ENCODE measurements at regions not wholly inside any gene's neighbourhood (a gene's known extent, or its start where the extent isn't known, plus 50 kb on each side); places are given as distances from the start of the nearest gene placed in this dataset.
"Not testable (repeated sequence)": the region's sequence is repeated elsewhere in the genome, so short reads cannot be mapped to it uniquely, and the experiment has no call there.

- no peak for DNase-seq (ENCODE audit: low spot score)
Measured at GRCh38 chr14:85883101-85883500, 353.2 kb downstream of the FLRT2 start.

- DNase-seq (ENCODE audit: low spot score), result no peak
Measured at GRCh38 chr14:85881935-85882334, 352.0 kb downstream of the FLRT2 start.

- DNase-seq (ENCODE audit: low spot score), result no peak
Measured at GRCh38 chr14:85878874-85879273, 348.9 kb downstream of the FLRT2 start.

GRCh38 chr14:85873006-85873405, 343.1 kb downstream of the FLRT2 start:
- DNase-seq (ENCODE audit: low spot score), result no peak

- no peak for DNase-seq (ENCODE audit: low spot score)
Measured at GRCh38 chr14:85867450-85867849, 337.5 kb downstream of the FLRT2 start.

- no peak for DNase-seq (ENCODE audit: low spot score)
Measured at GRCh38 chr14:85865701-85866100, 335.8 kb downstream of the FLRT2 start.

- no peak for DNase-seq (ENCODE audit: low spot score)
Measured at GRCh38 chr14:85858634-85859033, 328.7 kb downstream of the FLRT2 start.

- DNase-seq (ENCODE audit: low spot score), result no peak
Measured at GRCh38 chr14:85856430-85856829, 326.5 kb downstream of the FLRT2 start.

- DNase-seq (ENCODE audit: low spot score), result no peak
Measured at GRCh38 chr14:85853996-85854526, 324.1 kb downstream of the FLRT2 start.

GRCh38 chr14:85852906-85853305, 323.0 kb downstream of the FLRT2 start:
- DNase-seq (ENCODE audit: low spot score), result no peak

- not testable (repeated sequence) for DNase-seq (ENCODE audit: low spot score)
Measured at GRCh38 chr14:85852123-85852522, 322.2 kb downstream of the FLRT2 start.

- not testable (repeated sequence) for DNase-seq (ENCODE audit: low spot score)
Measured at GRCh38 chr14:85830549-85830948, 300.6 kb downstream of the FLRT2 start.

- not testable (repeated sequence) for DNase-seq (ENCODE audit: low spot score)
Measured at GRCh38 chr14:85829601-85830000, 299.7 kb downstream of the FLRT2 start.

GRCh38 chr14:85824526-85824925, 294.6 kb downstream of the FLRT2 start:
- DNase-seq (ENCODE audit: low spot score), result no peak

- DNase-seq (ENCODE audit: low spot score), result no peak
Measured at GRCh38 chr14:85822236-85822635, 292.3 kb downstream of the FLRT2 start.

GRCh38 chr14:85817430-85817829, 287.5 kb downstream of the FLRT2 start:
- DNase-seq (ENCODE audit: low spot score), result no peak

- no peak for DNase-seq (ENCODE audit: low spot score)
Measured at GRCh38 chr14:85813040-85813439, 283.1 kb downstream of the FLRT2 start.

GRCh38 chr14:85811340-85811739, 281.4 kb downstream of the FLRT2 start:
- no peak for DNase-seq (ENCODE audit: low spot score)

- DNase-seq (ENCODE audit: low spot score), result no peak
Measured at GRCh38 chr14:85799668-85800067, 269.7 kb downstream of the FLRT2 start.

GRCh38 chr14:85798856-85799255, 268.9 kb downstream of the FLRT2 start:
- no peak for DNase-seq (ENCODE audit: low spot score)

- DNase-seq (ENCODE audit: low spot score), result no peak
Measured at GRCh38 chr14:85793533-85793932, 263.6 kb downstream of the FLRT2 start.

- DNase-seq (ENCODE audit: low spot score), result no peak
Measured at GRCh38 chr14:85789506-85789905, 259.6 kb downstream of the FLRT2 start.

- no peak for DNase-seq (ENCODE audit: low spot score)
Measured at GRCh38 chr14:85788470-85789233, 258.7 kb downstream of the FLRT2 start.

GRCh38 chr14:85766295-85766694, 236.4 kb downstream of the FLRT2 start:
- DNase-seq (ENCODE audit: low spot score), result no peak
